GM18519 (cell line): ENCODE measurements at regions not wholly inside any gene's neighbourhood (a gene's known extent, or its start where the extent isn't known, plus 50 kb on each side); places are given as distances from the start of the nearest gene placed in this dataset.
A peak's percentile ranks its signal among the peaks of the same experiment; 100 is the strongest.

Experiments
- ATAC-seq: cut with Tn5 transposase; IDR thresholded peaks from one replicate; pipeline ENCODE4 v1.9.1; 2021; ENCODE audit warnings: mild to moderate bottlenecking, moderate library complexity; ENCODE audit not compliant: unreplicated experiment, low FRiP score

GRCh38 chr4:140250989-140251552 lies 97.1 kb upstream of the MAML3 start:
- no peak for ATAC-seq

GRCh38 chr4:140249351-140249750 lies 95.4 kb upstream of the MAML3 start:
- ATAC-seq, result no peak

GRCh38 chr4:140247237-140247636 lies 93.3 kb upstream of the MAML3 start:
- no peak for ATAC-seq

GRCh38 chr4:140246216-140246615 lies 92.2 kb upstream of the MAML3 start:
- no peak for ATAC-seq

- ATAC-seq, result no peak
Measured at GRCh38 chr4:140244328-140244727, 90.3 kb upstream of the MAML3 start.

GRCh38 chr4:140243278-140243753 lies 89.3 kb upstream of the MAML3 start:
- peak; percentile 73 for ATAC-seq

GRCh38 chr4:140242357-140243277 lies 88.6 kb upstream of the MAML3 start:
- no peak for ATAC-seq

GRCh38 chr4:140240237-140240636 lies 86.3 kb upstream of the MAML3 start:
- ATAC-seq, result no peak

GRCh38 chr4:140239311-140239710 lies 85.3 kb upstream of the MAML3 start:
- ATAC-seq, result no peak

GRCh38 chr4:140238351-140239056 lies 84.5 kb upstream of the MAML3 start:
- no peak for ATAC-seq

GRCh38 chr4:140237616-140238350 lies 83.8 kb upstream of the MAML3 start:
- no peak for ATAC-seq

- ATAC-seq, result no peak
Measured at GRCh38 chr4:140236654-140237169, 82.7 kb upstream of the MAML3 start.

- ATAC-seq, result no peak
Measured at GRCh38 chr4:140234697-140235060, 80.7 kb upstream of the MAML3 start.

GRCh38 chr4:140233791-140234696 lies 80.1 kb upstream of the MAML3 start:
- ATAC-seq, result no peak

GRCh38 chr4:140229881-140230280 lies 75.9 kb upstream of the MAML3 start:
- ATAC-seq, result no peak

- ATAC-seq, result no peak
Measured at GRCh38 chr4:140227286-140227685, 73.3 kb upstream of the MAML3 start.

GRCh38 chr4:140223056-140223810 lies 69.2 kb upstream of the MAML3 start:
- ATAC-seq, result no peak

- ATAC-seq, result no peak
Measured at GRCh38 chr4:140222171-140222570, 68.2 kb upstream of the MAML3 start.

GRCh38 chr4:140220058-140220457 lies 66.1 kb upstream of the MAML3 start:
- ATAC-seq, result no peak
